ENCODE measurements at regions not wholly inside any gene's neighbourhood (a gene's known extent, or its start where the extent isn't known, plus 50 kb on each side); places are given as distances from the start of the nearest gene placed in this dataset.

DNA sequence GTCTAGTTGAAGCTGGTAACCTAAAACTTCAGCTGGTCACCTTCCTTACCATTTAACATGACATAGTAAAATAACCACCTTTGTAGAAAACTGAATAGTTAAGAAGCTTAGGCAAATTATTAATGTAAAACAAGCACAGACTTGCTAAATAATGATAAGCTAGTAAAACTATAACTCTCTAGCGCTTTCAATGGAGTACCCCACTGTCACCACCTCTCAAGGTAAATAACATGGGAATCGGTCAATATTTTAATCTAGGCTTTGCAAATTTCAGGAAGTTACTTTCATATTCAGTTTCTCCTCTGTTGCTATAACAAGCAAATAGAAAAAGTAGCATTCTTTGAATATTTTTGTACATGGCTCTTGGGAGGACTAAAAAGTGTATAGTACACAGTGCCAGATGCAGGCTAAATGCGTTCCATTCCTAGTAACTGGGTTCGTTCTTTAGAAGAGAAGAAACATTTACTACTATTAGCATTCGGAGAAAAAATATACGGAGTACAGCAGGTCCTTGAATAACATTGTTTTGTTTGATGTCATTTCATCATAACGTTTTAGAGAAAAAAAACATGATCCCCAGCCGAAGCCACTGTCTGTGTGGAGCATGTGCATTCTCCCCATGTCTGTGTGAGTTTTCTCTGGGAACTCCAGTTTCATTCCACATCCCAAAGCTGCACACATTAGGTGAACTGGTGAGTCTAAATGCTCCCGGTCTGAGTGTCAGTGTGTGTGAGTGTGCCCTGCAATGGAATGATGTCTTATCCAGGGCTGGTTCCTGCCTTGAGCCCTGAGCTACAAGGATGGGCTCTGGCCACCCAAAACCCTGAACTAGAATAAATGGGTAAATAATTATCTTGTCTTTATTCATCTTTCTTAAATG, 52.5 kb downstream of the EPRS1 start:
- no peak for DNase-seq (ENCODE audit: low spot score)

DNA sequence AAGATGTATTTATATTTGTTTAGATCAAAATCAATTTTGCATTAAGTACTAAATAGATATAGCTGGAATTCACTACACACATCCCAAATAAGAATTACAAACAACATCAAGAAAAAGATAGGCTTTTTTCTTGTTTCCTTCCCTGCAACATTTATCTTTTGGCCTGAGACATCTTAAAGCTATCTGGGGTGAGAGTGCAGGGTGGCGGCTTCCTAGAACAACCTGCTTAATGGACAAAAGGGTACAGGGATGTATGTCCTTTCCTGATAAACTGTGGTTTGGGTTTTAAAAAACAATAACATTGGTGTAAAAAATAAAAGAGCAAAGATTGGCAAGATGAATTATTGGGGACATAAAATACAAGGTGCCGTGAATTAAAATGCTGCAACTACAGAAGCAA, 54.4 kb downstream of the EPRS1 start:
- no peak for DNase-seq (ENCODE audit: low spot score)

- no peak for DNase-seq (ENCODE audit: low spot score)
Observed at GRCh38 chr1:219991511-219991810, 54.8 kb downstream of the EPRS1 start.

- peak; percentile 3 for DNase-seq (ENCODE audit: low spot score)
Observed at GRCh38 chr1:219990782-219991510, 55.4 kb downstream of the EPRS1 start.

- no peak for DNase-seq (ENCODE audit: low spot score)
Observed at GRCh38 chr1:219989766-219990165, 56.5 kb downstream of the EPRS1 start.

DNA sequence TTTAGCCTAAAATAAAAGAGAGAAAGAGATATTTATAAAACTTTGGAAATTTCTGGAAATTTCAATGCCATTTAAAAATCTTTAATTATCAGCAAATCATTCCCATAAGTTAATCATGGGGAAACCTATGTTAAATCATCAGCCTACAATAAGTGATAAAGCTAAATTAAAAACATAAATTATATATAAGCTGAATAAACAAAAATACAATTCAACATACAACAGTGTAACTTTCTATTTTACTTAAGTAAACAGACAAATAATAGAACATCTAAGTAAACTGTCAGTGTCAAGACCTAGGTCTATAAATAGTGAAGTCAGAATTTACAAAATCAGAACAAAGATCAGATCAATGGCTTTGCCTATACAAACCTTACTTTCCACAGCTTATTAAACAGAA, 57.5 kb downstream of the EPRS1 start:
- no peak for DNase-seq (ENCODE audit: low spot score)

DNA sequence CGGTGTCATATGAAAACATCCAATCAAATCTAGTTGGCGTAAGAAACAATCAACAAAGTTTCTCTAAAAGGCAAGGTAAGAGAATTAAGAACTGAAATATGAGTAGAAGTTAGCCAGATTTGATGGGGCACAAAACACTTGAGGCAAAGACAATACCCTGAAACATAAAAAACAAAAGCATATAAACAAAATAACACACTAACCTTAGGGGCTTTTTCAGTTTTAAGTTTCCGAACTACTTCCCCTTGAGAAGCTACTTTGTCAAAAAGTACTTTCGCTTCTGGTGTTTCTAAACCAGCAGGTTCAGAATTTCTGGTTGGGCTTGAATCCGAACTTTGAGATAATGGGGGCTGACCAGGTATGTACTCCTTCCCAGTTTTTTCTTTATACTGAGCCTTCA, 57.9 kb downstream of the EPRS1 start:
- DNase-seq (ENCODE audit: low spot score), result no peak

GRCh38 chr1:219987325-219987724, 59.0 kb upstream of the SLC30A10 start:
- no peak for DNase-seq (ENCODE audit: low spot score)

GRCh38 chr1:219985169-219985568, 56.8 kb upstream of the SLC30A10 start:
- no peak for DNase-seq (ENCODE audit: low spot score)
